HG03469 (cell line): ENCODE measurements at regions not wholly inside any gene's neighbourhood (a gene's known extent, or its start where the extent isn't known, plus 50 kb on each side); places are given as distances from the start of the nearest gene placed in this dataset.

Experiments used
- ATAC-seq: cut with Tn5 transposase; IDR thresholded peaks from one replicate; pipeline ENCODE4 v1.9.1; 2021; ENCODE audit warnings: mild to moderate bottlenecking, moderate library complexity, moderate number of reproducible peaks; ENCODE audit not compliant: unreplicated experiment

- ATAC-seq = no peak
Measured at GRCh38 chr9:73741316-73741715, 589.7 kb downstream of the ANXA1 start.

GRCh38 chr9:73742412-73742811 is 590.7 kb downstream of the ANXA1 start:
- ATAC-seq = no peak

- no peak for ATAC-seq
Measured at GRCh38 chr9:73743826-73744225, 592.2 kb downstream of the ANXA1 start.

- no peak for ATAC-seq
Measured at GRCh38 chr9:73745598-73745997, 593.9 kb downstream of the ANXA1 start.

GRCh38 chr9:73753171-73753570 is 601.5 kb downstream of the ANXA1 start:
- no peak for ATAC-seq

- no peak for ATAC-seq
Measured at GRCh38 chr9:73761905-73762304, 610.2 kb downstream of the ANXA1 start.

- no peak for ATAC-seq
Measured at GRCh38 chr9:73773896-73774295, 622.2 kb downstream of the ANXA1 start.

- ATAC-seq = no peak
Measured at GRCh38 chr9:73775757-73776156, 624.1 kb downstream of the ANXA1 start.

GRCh38 chr9:73780916-73781315 is 629.3 kb downstream of the ANXA1 start:
- ATAC-seq = no peak

GRCh38 chr9:73782166-73782565 is 630.5 kb downstream of the ANXA1 start:
- ATAC-seq = no peak

GRCh38 chr9:73799446-73799845 is 647.8 kb downstream of the ANXA1 start:
- ATAC-seq = no peak

GRCh38 chr9:73805111-73805510 is 653.4 kb downstream of the ANXA1 start:
- no peak for ATAC-seq

- ATAC-seq = no peak
Measured at GRCh38 chr9:73805853-73806458, 654.3 kb downstream of the ANXA1 start.

GRCh38 chr9:73806876-73807275 is 655.2 kb downstream of the ANXA1 start:
- no peak for ATAC-seq

GRCh38 chr9:73807952-73808351 is 656.3 kb downstream of the ANXA1 start:
- no peak for ATAC-seq

- ATAC-seq = no peak
Measured at GRCh38 chr9:73810585-73811215, 659.0 kb downstream of the ANXA1 start.

- no peak for ATAC-seq
Measured at GRCh38 chr9:73813546-73813945, 661.9 kb downstream of the ANXA1 start.

- no peak for ATAC-seq
Measured at GRCh38 chr9:73816905-73817304, 665.2 kb downstream of the ANXA1 start.

- ATAC-seq = no peak
Measured at GRCh38 chr9:73824671-73825070, 672.5 kb upstream of the RORB start.

- no peak for ATAC-seq
Measured at GRCh38 chr9:73838871-73839270, 658.3 kb upstream of the RORB start.

GRCh38 chr9:73839471-73839870 is 657.7 kb upstream of the RORB start:
- no peak for ATAC-seq

GRCh38 chr9:73841018-73841417 is 656.1 kb upstream of the RORB start:
- no peak for ATAC-seq

- ATAC-seq = no peak
Measured at GRCh38 chr9:73844135-73844534, 653.0 kb upstream of the RORB start.
